NCI-H1092 treated with DMSO at 0.1 percent for 48 hours (cell line): ENCODE measurements at regions not wholly inside any gene's neighbourhood (a gene's known extent, or its start where the extent isn't known, plus 50 kb on each side); places are given as distances from the start of the nearest gene placed in this dataset.
"Not testable (repeated sequence)": the region's sequence is repeated elsewhere in the genome, so short reads cannot be mapped to it uniquely, and the experiment has no call there.

ENCODE experiments used
- DNase-seq: peaks from one replicate; lab custom pipeline; 2025; lab: John Stamatoyannopoulos, UW

DNA sequence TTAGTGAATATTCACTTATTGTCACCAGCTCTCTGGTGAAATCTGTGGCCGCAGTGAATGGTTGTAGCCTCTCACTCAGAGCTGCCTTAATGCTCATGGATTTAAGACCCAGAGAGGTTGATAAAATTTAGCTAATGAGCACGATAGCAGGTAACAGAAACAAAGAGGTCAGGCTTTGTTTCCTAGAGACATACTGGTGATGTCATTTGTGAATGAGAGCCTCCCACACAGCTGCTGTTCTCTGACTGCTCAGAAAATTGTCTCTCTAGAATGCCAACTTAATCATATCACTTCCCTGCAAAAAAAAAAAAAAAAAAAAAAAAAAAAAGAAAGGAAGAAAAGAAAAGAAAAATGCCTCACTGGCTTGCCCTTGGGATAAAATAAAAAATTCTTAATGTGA, 411.7 kb upstream of the MYT1L start:
- DNase-seq, result peak; percentile 1

DNA sequence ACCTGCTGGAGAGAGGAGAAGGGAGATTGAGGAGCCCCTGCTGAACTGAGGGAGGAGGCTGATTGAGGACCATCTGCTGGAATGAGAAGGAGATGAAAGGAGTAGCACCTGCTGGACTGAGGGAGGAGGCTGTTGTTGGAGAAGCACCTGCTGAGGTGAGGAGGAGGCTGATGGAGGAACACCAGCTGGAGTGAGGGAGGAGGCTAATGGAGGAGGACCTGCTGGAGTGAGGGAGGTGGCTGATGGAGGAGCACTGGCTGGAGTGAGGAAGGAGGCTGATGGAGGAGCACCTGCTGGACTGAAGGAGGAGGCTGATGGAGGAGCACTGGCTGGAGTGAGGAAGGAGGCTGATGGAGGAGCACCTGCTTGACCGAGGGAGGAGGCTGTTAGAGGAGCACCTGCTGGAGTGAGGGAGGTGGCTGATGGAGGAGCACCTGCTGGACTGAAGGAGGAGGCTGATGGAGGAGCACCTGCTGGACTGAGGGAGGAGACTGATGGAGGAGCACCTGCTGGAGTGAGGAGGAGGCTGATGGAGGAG, 409.2 kb upstream of the MYT1L start:
- DNase-seq, result no peak

DNA sequence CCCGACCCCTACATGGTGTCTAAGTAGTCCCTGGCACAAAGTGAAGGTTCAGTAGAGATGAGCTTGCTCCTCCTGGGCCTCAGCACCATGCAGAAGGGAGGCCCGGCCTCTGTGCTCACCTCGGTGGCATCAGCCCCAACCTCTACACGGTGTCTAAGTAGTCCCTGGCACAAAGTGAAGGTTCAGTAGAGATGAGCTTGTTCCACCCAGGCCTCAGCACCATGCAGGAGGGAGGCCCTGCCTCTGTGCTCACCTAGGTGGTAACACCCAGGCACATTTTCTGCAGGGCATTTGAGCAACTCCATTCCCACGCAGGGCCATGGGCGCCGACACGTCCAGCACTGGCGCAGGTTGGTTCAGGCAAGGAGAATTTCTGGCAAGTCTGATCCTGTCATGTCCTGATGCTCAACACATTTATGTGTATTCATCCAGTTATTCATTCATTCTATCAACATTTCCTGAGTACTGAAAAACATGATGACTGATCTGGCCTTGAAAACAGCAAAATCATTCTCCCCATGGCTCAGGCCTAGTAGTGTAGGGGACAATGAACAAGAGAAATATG, 408.2 kb upstream of the MYT1L start:
- no peak for DNase-seq

DNA sequence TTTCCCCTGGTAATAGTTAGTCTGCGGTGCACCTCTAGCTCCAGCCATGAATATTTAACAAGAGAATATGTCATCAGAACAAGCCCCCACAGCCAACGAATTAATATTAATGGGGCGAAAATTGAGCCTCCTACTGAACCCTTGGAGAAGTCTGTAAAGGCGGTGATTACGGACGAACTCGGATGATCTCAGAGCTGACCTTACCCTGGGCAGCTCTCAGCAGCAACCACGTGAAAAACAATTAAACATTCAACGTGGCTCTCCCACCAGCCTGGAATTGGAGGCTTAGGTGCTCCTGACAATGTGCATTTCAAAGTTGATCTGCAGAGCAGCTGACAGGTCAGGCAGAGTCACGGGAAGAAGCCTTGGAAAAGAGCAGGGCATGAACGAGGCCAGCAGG, 407.6 kb upstream of the MYT1L start:
- DNase-seq, result no peak

DNA sequence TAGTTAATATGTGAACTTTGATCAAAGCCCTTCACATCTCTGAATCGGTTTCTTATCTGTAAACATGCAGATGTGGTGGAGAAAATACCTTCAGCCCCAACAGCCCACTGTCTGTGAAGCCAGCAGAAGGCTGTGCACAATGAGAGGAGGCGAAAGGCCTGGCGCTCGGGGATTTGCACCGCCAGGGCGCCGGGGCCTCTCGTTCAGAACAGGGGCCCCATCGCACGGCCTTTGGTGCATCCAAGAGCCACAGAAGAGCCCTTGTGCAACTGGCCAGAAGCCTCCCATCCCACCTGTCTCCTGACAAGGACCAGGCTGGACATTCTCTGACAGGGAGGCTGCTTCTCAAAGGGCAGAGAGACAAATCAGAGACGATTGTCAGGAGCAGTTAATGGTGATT, 407.2 kb upstream of the MYT1L start:
- DNase-seq, result no peak

DNA sequence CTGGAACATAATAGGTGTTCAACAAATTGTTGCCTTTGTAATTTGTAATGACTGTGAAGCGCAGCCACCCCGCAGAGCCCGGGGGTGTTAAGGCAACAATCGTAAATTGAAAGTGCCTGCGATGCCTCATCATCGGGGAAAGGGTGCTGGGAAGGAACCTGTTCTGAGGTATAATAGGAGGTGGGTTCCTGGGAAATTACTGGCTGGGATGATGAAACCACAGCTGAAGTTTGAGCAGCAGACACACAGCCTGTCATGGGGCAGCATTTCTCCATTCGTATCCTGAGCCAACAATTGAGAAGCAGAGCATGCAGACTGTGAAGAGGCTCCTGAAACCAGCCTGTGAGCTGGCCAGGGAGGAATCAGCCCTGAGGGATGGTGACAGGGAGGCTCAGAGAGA, 404.0 kb upstream of the MYT1L start:
- DNase-seq, result no peak

DNA sequence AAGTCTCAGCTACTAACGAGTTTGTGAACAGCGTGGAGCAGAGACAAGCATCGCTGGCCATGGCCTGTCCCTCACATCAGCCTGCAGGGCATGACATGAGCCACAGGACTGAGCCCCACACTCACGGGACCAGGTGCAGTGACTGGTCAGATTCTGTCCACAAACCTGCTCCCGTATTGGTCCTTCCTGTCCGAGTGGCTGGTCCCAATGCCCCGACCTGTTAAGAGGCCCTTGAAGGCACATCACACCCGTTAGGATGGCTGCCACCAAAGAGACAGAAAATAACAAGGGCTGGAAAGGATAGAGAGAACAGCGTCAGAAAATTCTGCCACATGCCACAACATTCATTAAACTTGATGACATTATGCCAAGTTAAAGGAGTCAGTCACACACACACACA, 403.2 kb upstream of the MYT1L start:
- DNase-seq, result no peak

DNA sequence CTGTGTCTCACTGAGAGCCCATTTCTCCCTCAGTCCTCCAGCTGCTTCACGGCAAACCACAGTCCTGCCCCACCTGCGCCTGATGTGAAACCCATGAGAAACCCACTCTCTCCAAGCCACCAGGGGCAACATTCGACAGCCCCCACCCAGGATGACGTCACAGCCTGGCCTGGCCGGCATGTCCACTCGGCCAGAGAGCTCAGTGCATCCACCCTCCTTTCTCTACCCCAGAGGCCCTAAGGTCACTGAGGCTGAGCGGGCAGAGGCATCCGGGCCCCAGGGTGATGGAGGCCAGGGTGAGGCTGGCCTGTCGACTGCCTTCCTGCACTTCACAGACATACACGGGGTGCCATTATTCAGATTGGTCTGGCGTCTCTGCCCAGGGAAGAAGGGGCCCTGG, 402.7 kb upstream of the MYT1L start:
- no peak for DNase-seq

DNA sequence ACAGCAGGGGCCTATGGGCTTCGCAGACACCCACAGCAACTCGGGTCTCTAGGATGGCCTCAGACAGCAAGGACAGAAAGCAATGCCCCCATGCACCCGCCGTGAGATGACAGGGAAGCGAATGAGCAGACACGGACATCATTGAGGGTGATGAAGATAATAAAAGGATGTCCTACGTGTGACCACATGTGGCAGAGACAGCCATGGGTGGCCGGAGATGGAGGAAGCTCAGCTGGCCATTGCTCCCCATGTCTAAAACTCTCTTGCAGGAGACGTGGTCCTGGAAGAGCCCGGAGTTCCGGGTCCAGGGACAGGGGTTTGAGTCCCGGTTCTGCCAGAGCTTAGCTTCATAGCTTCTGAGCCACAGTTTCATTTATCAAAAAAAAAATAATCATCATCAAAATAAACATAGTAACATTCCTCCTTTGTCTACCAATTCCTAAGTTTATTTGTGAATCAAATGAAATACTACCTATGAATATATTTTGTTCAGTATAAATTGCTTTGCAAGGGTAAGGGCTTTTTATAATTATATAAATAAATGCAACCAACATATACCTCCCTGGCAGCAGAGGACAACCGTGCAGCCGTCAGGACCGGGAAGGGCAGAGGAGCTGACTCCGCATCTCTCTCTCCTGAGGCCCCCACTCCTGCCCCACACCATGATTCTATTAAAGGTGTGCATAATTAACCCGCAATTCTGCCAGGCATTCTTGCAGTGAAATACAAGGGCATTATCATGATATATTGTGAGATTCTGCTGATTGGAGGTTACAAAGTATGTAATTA, 401.4 kb upstream of the MYT1L start:
- no peak for DNase-seq

DNA sequence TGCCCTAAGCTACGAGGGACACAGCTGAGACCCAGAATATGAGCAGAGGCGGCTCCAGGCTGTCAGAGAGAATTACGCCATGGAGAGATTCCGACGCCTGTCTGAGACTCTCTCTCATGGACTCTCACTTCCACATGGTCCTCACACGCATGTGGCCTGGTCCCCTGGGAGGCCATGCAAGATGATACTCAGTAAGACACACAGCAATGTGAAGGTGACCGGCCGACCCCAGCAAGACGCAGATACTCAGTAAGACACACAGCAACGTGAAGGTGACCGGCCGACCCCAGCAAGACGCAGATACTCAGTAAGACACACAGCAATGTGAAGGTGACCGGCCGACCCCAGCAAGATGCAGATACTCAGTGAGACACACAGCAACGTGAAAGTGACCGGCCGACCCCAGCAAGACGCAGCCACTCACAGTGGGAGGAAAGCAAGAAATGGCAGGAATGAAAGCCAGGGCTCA, 400.8 kb upstream of the MYT1L start:
- no peak for DNase-seq

DNA sequence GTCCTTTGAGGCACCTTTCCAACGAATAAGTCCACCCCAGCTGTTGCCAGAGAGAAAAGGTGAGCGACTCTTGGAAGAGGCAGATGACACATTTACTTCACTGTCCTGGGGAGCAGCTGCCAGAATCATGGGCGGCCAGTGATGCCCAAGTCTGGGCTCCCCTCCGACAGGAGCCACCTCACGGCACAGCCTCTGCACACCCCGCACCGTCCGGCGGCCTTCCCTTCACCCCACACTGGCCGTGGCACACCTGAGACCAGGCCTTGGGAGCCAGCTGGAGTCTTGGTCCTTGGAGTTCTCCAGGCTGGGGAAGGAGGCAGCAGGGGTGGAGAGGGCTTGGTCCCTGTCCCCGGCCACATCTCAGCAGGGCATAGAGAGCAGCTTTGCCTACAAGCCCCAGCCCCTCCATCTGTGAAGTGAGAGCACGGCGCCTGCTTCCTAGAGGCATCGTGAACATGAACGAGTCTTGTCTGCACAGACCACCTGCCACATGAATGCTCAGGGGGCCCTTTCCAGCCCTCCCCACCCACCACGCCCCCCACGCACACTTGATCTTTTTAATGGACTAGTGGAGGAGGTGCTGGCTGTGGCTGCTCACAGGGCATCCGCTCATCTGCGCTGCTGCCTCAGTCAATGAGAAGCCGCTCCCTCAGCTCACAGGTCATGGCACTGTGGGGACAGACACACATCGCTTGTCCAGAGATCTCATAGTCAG, 400.2 kb upstream of the MYT1L start:
- DNase-seq, result no peak

DNA sequence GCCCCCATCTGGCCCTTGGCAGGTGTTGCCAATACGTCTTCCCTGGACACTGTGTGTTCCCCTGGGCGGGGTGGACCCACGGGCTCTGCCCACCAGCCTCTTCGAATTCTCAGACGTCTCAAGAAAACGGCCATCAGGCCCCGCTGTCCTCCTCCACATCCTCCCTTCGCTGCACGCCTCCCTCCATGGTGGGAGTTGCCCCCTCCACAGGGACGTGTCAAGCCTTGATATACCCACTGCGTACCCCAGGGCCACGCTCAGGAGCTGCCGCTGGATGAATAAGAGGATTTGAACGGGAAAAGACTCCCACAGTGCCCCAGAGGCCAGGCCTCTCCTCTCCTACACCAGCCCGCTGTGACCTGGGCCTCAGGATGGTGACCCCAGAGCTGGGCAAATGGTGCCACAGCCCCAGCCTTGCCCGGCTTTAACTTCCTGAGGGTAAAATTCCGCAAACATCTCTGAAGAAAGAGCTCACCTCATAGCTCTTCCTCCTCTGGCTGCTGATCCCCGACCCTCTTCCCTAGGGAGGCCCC, 399.3 kb upstream of the MYT1L start:
- DNase-seq, result no peak

DNA sequence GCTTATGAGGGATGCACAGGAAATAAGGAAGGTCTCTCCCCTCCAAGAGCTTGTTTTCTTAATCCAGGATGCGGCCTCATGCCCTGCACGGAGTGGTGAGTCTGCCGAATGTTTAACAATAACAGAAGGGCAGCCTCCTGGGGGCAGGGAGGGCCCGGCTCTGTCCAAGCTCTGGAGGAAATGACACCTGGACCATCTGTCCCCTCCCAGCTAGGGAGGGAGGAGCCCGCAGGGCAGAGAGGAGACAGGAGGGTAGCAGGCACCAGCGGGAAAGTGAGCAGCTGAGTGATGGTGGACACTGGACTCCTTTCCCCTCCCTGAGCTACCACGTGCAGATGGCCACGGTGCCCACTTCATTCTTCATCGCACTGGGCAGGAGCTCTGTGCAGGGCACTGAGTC, 398.2 kb upstream of the MYT1L start:
- DNase-seq, result no peak

DNA sequence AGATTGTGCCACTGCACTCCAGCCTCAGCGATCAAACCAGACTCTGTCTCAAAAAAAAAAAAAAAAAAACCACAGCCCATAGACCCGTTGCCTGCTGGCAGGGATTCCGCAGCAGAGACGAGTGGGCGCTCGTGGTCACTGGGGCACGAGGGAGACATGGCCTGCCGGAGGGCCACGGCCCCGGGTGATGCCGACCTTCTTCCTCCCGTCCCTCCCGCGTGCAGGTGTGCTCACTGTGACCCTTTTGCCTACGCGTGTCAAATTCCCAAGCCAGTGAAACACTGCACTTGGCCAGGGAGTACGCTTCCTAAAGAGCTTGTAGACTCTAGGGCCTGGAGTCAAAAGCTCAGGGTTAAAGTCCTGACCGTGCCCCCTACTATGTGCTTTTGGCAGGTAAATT, 397.6 kb upstream of the MYT1L start:
- no peak for DNase-seq

DNA sequence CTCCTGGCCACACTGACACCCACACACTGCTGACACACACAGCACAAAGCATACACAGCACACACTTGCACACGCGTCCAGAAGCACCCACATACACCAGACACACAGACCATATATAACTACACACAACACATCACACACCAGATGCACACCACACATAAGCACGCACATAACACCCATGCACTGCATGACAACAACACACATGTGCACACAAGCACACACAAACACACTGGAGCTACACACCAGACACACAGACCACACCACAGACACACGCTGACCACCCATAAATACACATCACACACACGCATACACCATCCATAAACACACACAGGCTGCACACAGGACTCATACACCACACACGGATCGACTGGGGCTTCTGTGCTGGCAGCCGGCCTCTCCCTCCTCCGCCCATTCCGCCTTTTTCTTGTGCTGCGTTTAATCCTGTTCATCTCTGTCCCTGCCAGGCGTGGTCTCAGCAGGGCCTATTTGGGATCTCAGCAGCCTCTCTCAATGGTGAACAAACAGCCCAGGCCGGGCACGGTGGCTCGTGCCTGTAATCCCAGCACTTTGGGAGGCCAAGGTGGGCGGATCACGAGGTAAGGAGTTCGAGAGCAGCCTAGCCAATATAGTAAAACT, 396.9 kb upstream of the MYT1L start:
- DNase-seq, result no peak

DNA sequence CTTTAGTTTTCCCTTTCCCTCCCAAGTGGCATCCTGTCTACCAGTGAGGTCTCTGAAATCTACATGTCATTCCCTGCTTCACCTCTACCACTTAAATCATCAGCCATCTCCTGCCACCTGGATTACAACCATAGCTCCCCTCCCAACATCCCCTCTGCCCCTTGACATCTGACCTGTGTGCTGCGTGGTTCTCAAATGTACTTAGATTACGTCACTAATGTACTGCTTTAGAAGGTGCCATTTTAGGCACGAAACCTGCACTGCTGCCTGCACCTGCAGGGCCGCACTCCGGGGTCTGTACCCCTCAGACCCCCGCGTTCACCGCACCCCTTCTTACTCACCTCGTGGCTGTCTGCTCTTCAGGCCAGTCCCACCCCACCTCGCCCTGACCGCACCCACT, 395.1 kb upstream of the MYT1L start:
- no peak for DNase-seq

DNA sequence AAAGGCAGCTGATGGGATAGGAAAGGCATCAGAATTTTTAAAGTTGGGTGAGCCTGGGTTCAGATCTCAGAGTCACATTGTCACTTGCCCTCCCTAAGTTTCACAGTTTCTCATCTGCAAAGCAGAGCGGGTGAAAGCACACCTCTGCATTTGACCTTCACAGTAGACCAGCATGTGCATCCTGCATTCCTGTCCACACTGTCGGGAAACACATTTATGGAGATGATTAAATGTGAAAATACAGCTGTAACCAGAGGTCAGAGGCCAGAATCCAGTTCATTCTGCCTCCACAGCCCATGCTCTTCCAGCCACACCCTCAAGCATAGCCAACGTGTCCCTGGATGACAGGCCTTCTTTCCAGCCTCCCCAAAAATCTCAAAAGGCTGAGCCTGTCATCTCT, 392.0 kb upstream of the MYT1L start:
- DNase-seq, result no peak

DNA sequence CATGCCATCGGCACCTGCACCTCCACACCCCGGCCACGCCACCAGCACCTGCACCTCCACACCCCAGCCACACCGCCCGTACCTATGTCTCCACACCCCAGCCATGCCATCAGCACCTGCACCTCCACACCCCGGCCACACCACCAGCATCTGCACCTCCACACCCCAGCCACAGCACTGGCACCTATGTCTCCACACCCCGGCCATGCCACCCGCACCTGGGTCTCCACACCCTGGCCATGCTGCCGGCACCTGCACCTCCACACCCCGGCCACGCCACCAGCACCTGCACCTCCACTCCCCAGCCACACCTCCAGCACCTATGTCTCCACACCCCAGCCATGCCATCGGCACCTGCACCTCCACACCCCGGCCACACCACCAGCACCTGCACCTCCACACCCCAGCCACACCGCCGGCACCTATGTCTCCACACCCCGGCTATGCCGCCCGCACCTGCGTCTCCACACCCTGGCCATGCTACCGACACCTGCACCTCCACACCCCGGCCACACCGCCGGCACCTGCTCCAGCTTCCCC, 390.3 kb upstream of the MYT1L start:
- DNase-seq, result no peak

DNA sequence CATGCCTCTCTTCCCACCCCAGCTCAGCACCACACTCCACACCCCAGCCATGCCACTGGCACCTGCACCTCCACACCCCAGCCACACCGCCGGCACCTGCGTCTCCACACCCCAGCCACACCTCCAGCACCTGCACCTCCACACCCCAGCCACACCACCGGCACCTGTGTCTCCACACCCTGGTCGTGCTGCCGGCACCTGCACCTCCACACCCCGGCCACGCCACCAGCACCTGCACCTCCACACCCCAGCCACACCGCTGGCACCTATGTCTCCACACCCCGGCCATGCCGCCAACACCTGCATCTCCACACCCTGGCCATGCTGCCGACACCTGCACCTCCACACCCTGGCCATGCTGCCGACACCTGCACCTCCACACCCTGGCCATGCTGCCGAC, 389.7 kb upstream of the MYT1L start:
- not testable (repeated sequence) for DNase-seq

DNA sequence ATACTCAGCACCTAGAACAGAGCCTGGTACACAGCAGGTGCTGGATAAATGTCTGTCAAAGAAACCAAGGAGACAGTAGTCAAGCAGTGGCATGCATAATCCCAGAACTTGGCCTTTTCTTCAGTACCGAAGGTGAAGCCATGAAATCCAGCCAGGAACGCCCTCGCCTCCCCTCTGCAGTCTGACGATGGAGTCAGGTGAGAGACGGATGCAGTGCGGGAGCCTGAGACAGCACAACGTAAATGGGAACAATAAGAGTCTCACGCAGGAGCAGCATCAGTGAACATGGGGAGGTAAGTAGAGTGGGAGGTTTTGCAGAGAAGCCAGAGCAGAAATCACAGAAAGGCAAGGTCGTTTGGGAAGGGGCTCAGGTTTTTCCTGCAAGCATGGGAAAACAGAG, 389.3 kb upstream of the MYT1L start:
- no peak for DNase-seq

DNA sequence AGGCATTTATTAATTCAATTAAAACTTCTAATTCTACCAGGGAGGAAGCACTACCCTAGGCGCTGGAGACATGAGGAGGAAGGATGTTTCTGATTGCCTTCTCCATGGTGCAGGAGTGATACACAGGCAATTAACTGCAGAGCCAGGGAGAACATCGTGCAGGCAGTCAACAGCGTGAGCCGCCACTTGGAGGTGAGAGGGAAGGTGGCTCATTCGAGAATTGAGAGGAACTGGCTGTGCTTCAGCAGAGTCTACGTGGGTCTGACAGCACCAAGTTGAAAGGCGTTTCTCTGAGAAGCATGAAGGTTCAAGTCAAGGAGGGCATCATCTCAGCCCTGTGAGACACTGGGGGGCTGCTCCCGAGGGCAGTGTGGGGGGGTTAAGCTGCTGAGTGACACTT, 388.7 kb upstream of the MYT1L start:
- DNase-seq, result no peak

DNA sequence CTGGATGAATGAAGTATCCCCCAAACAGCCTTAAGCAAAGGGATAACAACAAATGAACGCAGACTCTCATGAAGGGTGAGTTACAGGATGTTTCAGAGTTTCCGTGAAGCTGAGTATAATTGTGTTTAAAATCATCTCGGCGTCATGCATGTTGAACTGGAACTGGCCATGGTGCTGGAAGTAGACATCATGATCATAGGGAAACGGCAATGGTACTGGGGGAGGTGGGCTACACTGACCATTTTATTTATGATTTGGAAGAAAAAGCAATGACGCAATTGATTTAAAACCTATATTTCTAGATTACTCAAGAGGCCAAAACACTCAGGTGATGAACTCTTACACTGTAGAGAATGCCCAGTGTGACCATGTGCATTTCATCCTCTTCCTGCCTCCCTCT, 387.9 kb upstream of the MYT1L start:
- no peak for DNase-seq
